Fibroblast of skin of scalp (primary cell): ENCODE measurements at regions not wholly inside any gene's neighbourhood (a gene's known extent, or its start where the extent isn't known, plus 50 kb on each side); places are given as distances from the start of the nearest gene placed in this dataset.

Experiments used
- DNase-seq: peaks from one replicate; pipeline ENCODE4 v3.0.0-alpha.2; 2013

DNA sequence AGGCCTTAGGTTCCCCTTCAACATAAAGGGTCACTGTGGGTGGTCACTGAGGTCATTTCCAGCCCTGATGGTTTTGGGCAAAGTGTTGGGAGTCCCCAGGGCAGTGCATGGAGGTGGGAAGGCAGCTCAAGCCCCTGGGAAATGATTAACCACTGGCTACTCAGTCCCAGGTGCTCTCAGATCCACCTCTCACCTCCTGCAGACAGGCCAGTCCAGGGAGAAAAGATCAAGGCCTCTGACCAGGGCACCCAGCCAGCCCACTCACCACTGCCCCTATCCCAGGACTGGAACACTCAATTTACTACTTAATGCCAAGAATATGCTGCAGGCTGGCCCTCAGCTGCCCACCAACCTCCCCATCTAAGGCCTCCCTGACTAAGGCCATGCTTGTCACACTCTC, 1307.9 kb downstream of the UQCRFS1 start:
- no peak for DNase-seq

GRCh38 chr19:27901078-27901477, 1311.9 kb downstream of the UQCRFS1 start:
- DNase-seq = no peak

GRCh38 chr19:27896091-27896490, 1316.9 kb downstream of the UQCRFS1 start:
- DNase-seq = no peak

- DNase-seq = no peak
These were observed 1317.8 kb downstream of the UQCRFS1 start for GRCh38 chr19:27894906-27895754.

DNA sequence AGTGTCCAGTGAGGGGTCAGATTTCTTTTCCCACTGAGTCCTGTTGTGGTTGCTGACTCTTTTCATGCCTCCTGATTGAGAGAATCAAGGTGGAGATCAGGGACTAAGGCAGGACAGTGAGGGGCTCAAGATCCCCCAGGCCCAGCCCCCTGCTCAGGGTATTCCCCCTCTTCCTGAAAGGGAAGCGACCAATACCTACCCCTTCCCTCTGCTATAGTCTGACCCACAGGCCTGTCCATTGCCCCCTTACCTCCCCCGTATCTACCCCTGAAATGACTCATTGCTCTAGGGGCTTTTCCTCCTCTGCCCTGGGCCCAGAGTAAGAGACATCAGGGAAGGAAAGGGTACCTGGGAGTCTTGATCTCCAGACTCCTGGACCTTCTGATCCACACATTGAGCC, 1320.5 kb downstream of the UQCRFS1 start:
- no peak for DNase-seq

GRCh38 chr19:27891411-27891810, 1321.5 kb downstream of the UQCRFS1 start:
- DNase-seq = no peak

DNA sequence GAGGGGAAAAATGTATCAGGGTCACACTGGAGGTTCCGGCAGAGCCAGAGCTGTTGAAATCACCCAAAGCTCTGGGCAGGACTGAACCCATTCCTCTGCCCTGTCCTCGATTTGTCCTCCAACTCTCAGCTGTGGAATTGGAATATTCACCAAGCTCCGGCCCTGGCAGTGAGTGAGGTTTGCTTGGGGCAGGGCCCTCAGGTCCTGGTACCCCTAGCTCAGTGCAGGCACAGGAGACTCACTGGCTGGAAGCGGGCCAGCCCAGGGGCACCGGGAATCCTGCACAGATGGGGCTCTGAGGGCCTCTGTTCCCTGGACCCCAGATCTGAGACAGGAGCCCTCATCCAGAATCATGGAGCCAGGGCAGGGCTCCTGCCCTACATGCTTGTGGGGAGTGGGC, 1322.3 kb downstream of the UQCRFS1 start:
- no peak for DNase-seq

- DNase-seq = no peak
These were observed 1322.7 kb downstream of the UQCRFS1 start for GRCh38 chr19:27890206-27890605.

GRCh38 chr19:27889156-27889555, 1323.8 kb downstream of the UQCRFS1 start:
- DNase-seq = no peak

DNA sequence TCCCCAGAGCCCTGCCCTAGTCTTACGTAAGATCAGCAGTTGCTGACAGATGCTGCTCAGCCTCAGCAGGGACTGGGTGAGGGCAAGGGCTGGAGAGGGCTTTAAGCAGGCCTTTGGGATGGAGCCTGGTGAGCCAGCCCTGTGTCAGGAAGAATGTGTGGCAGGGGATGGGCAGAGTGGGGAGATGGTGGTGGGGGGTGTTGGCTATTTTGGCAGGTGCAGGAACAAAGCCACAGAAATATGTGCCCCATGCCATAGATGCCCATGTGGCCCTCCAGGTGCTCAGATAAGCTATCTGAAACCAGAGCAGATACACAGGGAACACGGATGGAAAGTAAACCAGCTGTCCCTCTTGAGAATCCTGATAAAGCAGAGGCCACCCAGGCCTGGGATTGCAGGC, 1325.0 kb downstream of the UQCRFS1 start:
- no peak for DNase-seq

- DNase-seq = no peak
These were observed 1327.6 kb downstream of the UQCRFS1 start for GRCh38 chr19:27885359-27885758.

DNA sequence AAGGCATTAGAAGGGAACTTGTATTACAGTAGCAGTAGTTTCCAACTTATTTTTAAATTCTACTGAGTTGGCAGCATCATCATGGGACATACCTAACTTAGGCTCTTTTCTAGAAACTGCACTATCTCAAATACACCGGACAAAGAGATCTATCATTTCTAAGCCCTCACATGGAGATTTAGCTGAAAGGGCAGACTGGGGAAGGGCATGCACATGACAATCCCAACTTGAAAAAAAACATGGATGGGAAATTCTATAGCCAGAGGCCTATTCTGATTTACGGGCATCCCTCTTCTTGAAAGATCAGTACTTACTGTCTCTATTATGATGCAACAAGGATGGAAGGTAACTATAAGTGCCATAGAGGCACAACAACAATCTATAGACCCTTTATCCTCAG, 1328.6 kb downstream of the UQCRFS1 start:
- no peak for DNase-seq

GRCh38 chr19:27881213-27881612, 1331.7 kb downstream of the UQCRFS1 start:
- no peak for DNase-seq

- DNase-seq = no peak
These were observed 1335.9 kb downstream of the UQCRFS1 start for GRCh38 chr19:27876976-27877512.

DNA sequence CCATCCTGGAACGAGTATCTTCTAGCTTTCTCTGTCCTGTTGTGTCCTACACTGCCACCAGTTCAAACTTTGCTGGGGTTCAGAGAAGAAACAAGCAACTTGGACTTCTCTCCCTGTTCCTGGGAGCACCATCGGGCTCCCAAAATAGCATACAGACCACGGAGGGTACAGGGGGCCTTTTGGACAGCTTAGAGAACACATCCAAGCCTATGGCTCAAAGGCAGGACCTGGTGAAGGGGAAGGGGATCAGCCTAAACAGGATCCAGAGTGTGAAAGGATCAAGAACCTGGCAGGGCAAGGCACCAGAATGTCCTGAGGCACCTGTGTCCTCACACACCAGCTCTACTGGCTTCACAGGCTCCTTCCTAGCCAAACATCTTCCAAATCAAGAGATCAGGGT, 1336.5 kb downstream of the UQCRFS1 start:
- DNase-seq = no peak

GRCh38 chr19:27872370-27872769, 1340.6 kb downstream of the UQCRFS1 start:
- no peak for DNase-seq

DNA sequence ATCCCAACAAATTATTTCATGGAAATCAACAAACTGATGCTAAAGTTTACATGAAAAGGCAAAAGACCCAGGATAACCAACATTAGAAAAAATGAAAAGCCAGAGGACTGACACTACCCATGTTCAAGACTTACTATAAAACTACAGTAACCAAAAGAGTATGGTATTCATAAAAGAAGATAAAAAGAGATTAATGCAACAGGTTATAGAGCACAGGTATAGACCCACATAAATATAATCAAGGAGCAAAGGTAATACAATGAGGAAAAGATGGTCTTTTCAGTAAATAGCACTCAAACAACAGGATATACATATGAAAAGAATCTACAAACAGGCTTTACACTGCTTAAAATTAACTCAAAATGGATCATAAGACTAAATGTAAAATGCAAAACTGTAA, 1342.7 kb downstream of the UQCRFS1 start:
- DNase-seq = no peak

DNA sequence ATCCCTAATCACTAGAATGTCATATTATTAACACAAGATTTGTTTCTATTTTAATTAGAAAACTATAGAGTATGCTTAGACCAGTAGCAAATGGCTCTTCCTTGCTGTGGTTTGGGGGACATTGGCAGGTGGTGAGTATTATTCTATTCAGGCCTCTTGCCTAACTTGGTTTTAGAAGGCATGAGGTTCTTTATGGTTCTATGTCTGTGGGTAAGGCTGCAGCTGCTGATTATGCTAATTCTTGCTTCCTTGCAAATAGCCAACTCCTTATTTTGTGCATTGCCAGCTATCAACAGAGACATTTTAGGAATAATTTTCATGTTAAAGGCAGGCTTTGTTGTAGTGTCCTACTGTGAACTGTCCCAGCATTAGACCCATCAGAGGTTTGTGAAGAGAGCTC, 1344.9 kb downstream of the UQCRFS1 start:
- no peak for DNase-seq

- DNase-seq = no peak
These were observed 1346.8 kb downstream of the UQCRFS1 start for GRCh38 chr19:27865927-27866777.

DNA sequence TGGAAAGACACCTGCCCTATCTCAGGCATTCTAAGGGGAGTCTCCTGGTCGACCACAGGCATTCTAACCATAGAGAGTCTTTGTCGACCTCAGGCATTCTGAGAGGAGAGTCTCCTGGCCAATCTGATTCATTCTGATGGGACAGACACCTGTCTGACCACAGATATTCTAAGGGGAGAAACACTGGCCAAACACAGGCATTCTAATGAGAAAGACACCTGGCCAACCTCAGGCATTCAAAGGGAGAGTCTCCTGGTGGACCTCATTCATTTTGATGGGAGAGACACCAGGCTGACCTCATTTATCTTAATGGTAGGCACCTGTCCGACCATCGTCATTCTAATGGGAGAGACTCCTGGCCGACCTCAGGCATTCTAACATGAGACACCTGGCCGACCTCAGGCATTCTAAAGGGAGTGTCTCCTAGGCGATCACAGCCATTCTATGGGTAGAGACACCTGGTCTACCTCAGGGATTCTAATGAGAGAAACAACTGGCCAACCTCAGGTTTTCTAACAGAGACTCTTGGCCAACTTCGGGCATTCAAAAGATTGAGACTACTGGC, 1351.5 kb downstream of the UQCRFS1 start:
- no peak for DNase-seq

DNA sequence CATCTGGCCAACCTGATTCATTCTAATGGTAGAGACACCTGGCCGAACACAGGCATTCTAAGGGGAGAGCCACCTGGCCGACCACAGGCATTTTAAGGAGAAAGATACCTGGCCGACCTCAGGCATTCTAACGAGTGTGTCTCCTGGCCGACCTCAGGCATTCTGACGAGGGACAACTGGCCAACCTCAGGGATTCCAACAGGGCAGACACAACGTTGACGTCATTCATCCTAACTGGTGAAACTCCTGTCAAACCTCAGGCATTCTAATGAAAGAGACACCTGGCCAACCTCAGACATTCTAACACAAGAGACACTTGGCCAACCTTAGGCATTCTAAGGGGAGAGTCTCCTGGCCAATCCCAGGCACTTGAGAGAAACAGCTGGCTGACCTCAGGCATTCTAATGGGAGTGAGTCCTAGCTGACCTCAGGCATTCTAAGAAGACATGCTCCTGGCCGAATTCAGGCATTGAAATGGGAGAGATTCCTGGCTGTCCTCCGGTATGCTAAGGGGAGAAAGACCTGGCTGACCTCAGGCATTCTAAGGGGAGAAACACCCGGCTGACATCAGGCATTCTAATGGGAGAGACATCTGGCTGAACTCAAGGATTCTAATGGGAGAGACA, 1352.5 kb downstream of the UQCRFS1 start:
- DNase-seq = no peak

- DNase-seq = no peak
These were observed 1353.3 kb downstream of the UQCRFS1 start for GRCh38 chr19:27859689-27860088.
